HG03520 (cell line): ENCODE measurements at regions not wholly inside any gene's neighbourhood (a gene's known extent, or its start where the extent isn't known, plus 50 kb on each side); places are given as distances from the start of the nearest gene placed in this dataset.
"Not testable (repeated sequence)": the region's sequence is repeated elsewhere in the genome, so short reads cannot be mapped to it uniquely, and the experiment has no call there.

Experiments used
- ATAC-seq: cut with Tn5 transposase; IDR thresholded peaks from one replicate; pipeline ENCODE4 v1.9.1; 2021; ENCODE audit warnings: mild to moderate bottlenecking, moderate library complexity; ENCODE audit not compliant: unreplicated experiment

GRCh38 chrX:112961981-112962380 is 121.3 kb upstream of the AMOT start:
- no peak for ATAC-seq

DNA sequence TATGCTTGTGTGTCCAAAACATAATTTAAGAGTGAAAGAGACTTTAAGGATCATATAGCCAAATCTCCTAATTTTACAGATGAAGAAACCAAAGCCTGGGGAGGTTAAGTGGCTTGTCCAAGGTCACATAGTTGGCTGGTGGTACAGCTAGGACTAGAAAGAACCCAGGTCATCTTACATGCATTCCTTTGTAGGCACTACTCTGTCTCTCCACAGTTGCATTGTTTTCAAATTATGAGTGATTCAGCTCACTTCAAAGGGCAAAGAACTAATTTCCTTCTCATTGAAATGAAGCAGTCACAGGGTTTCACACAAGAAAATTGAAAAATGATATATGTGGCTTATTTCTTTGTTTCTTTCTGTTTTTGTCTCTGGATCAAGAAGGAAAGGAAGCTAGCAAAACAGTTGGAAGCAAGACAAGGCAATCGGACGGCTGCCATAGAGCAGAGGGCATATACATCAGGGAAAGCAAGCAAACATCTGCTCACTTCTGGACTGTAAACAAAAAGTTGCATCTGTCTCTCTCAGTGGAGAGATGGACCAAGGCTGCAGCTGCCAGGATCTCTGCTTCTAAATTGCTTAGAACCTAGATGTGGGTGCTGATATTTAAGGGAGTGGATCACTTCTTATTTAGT is 107.5 kb upstream of the AMOT start:
- no peak for ATAC-seq

DNA sequence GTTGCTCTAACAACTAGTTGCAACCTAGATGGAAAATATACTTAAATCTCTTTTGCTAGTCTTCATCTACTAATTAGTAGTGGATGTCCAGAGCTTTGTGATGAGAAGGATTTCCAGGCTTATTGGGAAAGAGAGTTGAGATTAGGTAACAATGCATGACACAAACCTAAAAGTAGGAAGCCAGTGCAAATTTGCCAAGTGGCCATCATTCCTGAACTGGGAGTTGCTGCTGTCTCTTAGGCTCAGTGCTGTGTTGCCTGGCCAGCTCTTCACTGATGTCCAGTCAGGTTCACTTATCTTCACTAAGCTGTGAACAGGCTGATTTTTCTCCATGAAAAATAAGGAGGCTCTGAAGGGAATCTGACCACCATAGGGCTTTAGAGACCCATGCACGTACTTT is 105.6 kb upstream of the AMOT start:
- no peak for ATAC-seq

- no peak for ATAC-seq
These were observed 105.2 kb upstream of the AMOT start for GRCh38 chrX:112945826-112946225.

DNA sequence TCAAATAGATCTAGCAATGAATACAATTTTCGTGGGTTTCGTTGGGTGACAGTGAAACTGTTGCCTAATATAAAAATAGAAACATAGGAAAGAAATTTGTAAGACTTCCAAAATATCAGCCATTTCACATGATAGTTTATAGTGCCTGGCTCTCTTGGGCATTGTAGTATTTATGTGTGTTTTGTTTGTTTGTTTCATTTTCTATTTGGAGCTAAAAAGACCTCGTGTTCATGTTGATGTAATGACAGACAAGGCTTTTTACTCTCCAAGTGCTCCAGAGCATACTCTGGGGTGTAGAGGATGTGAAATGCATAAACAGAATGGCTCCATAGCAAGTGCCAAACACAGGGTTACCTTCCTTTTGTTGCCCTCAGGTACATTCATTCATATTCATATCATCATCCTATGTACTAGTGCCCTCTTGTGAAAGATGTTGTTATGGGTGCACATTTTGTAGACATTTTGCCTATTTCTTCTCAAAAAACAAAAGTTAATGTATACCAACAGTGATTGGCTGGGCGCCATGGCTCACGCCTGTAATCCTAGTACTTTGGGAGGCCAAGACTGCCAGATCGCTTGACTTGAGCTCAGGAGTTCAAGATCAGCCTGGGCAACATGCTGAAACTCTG is 100.7 kb upstream of the AMOT start:
- ATAC-seq, result peak; percentile 88

DNA sequence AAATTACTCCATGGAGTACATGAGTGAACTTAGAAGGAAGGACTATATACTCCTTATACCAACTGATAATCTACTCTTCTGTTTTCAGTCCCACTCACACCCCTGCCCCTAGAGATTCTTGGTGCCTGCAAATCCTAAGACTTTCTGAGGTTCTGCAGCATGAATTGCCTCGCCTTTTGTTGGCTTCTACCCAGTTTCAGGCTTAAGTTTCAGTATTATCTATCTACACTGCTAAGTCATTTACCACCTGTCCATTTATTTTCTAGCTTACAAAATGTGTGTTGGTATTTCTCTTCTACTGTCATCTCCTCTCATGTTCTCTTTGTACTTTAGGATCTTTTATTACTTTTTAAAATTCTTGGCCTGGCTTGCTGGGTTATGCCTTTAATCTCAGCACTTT is 94.4 kb upstream of the AMOT start:
- ATAC-seq, result no peak

DNA sequence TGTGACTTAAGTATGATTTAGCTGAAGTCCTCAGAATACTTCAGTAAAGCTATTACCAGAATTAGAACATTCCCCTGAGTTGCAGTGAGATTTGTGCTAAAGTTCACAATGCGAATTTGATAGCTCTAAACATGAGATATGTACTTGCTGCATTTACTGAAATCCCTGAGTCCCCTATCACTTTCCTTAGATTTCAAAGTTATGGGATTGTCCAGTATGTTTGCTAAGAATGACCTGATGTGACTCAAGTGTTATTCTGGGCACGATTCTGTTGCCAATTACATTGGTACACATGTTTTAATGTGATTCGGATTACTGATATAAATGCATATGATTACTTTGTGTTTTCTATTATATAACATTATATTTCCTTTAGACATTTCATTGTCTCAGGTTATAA is 91.3 kb upstream of the AMOT start:
- ATAC-seq, result no peak

- no peak for ATAC-seq
These were observed 90.8 kb upstream of the AMOT start for GRCh38 chrX:112931478-112931877.

GRCh38 chrX:112923381-112923780 is 82.8 kb upstream of the AMOT start:
- ATAC-seq, result not testable (repeated sequence)

GRCh38 chrX:112913807-112914206 is 73.2 kb upstream of the AMOT start:
- no peak for ATAC-seq

- ATAC-seq, result no peak
These were observed 69.8 kb upstream of the AMOT start for GRCh38 chrX:112910418-112910817.

DNA sequence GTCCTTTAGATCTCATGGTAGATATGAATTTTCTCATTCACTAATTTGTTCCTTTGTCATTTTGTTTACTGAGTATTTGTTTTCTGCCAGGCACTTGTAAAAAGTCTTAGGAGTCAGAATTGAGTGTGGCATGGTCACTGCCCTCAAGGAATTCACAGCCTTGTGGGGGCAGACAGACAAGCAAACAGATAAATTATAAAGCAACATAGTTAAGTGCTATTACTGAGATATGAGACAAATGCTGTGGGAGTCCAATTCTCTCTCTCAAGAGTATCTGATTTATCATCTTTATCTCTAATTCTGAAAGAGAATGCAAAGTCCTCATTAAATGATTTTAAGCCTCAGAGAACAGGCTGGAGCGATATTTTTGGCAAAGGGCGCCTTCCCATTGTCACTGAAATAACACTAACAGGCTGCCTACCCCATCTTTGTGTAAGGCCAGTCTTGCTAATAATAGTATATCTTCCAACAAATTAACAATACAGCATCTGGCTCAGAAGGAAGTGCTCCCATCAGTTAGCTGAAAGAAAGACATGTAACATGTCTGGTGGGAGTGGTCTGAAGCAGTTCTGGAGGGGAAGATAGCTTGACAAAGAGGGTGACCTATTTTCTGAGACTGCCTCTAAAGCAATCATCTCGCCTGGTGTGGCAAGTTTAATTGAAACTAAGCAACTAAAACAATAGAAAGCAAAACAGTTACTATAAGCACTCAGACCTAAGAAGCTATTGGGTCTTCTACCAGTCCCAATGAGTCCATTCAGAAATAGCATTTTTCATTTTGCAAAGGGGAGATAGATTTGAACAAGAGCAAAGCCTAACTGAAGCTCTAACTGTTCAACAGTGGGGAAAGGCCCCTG is 61.5 kb upstream of the AMOT start:
- ATAC-seq, result no peak

DNA sequence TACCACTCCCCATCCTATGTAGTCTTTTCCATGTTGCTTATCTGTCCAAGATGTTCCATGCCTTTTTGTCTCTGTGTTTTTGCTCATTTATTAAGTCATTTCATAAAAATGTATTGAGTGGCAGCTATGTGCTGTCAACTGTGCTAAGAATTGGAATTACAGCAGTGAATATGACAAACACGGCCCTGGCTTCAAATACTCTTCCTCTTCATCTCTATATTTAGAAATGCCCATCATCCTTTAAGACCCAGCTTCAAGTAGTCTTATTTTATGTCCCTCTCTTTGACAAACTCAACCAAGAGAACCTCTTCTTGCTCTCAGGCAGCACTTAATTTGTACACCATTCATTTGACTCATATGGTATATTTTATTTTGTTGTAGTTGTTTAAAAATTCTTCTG is 55.4 kb upstream of the AMOT start:
- no peak for ATAC-seq
